Thoracic aorta (tissue), 2 donors: ENCODE measurements at regions not wholly inside any gene's neighbourhood (a gene's known extent, or its start where the extent isn't known, plus 50 kb on each side); places are given as distances from the start of the nearest gene placed in this dataset.

ENCODE experiments used
- ATAC-seq: fragments of 150-250 bp; one replicate; pipeline ENCODE4 v1.8.0; 2017; ENCODE audit warnings: low read depth; ENCODE audit not compliant: insufficient number of reproducible peaks, low FRiP score
- DNase-seq: peaks from one replicate; pipeline ENCODE4 v3.0.0-alpha.2; 2020; ENCODE audit warnings: low spot score
- H3K27ac ChIP-seq, 2 donors: fragments of 200-600 bp; sonication (generic); 1 replicate in 1 of 2; 2 replicates in 1 of 2; pipeline ENCODE4 v1.5.1; 2016; ENCODE audit warnings: mild to moderate bottlenecking in 2 of 2, moderate library complexity in 2 of 2
- H3K27me3 ChIP-seq: fragments of 200-600 bp; sonication (generic); replicated peaks from 2 replicates; pipeline ENCODE4 v1.6.0; 2016; ENCODE audit warnings: mild to moderate bottlenecking; ENCODE audit not compliant: insufficient read depth
- H3K36me3 ChIP-seq: fragments of 200-600 bp; sonication (generic); one replicate; pipeline ENCODE4 v1.5.1; 2016
- H3K4me1 ChIP-seq, 2 donors: fragments of 200-600 bp; sonication (generic); 1 replicate in 1 of 2; 2 replicates in 1 of 2; pipeline versions ENCODE4 v1.5.1 to v1.6.0; 2016; ENCODE audit warnings: low read depth in 2 of 2, mild to moderate bottlenecking in 1 of 2; ENCODE audit not compliant: control insufficient read depth in 1 of 2
- H3K4me3 ChIP-seq: fragments of 200-600 bp; sonication (generic); 2 replicates; pipeline ENCODE4 v1.5.1; 2016; ENCODE audit warnings: mild to moderate bottlenecking
- H3K9me3 ChIP-seq: fragments of 200-600 bp; sonication (generic); 2 replicates; pipeline ENCODE4 v1.5.1; 2016
- TF ChIP-seq, protein P1 (sequence below): fragments of 200-600 bp; sonication (generic); IDR thresholded peaks from one replicate; pipeline ENCODE4 v1.5.1; 2019; ENCODE audit warnings: antibody characterized with exemption

DNA sequence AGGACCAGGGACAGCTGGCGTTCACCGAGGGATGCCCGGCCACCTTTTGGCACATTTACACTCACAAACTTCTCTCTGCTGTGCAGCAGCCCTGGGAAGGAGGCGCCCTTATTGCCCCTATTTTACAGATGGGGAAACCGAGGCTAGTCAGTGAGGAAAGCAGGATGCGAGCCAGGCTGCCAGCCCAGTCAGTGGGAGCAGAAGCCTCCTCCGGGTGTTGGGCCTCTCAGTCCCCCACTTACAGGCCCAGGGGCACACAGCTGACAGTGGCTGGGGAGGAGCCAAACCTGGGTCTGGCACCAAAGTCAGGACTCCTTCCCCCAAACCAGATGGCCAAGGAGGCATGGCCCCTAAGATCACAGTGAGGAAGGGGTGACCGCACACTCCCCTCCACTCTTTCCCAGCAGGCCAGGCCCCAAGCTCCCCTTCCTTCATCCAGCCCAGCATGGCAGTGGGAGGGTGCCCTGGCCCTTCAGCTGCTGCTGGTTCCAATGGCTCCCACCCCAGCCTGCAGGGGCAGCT lies 121.4 kb upstream of the ANO1 start:
- H3K36me3 ChIP-seq = no peaks in the 10 kb centered on the region
- peaks cover 3% of the 10 kb centered on the region for H3K9me3 ChIP-seq
- ATAC-seq (no peak), DNase-seq (no peak)
- H3K4me3 ChIP-seq = no peak overlapping the region
- no peak overlapping the region for H3K27ac ChIP-seq
- no peaks in the 10 kb centered on the region for H3K27me3 ChIP-seq
- peaks cover 5 to 9% of the 10 kb centered on the region in 2 donors for H3K4me1 ChIP-seq
- TF ChIP-seq, protein P1, sequence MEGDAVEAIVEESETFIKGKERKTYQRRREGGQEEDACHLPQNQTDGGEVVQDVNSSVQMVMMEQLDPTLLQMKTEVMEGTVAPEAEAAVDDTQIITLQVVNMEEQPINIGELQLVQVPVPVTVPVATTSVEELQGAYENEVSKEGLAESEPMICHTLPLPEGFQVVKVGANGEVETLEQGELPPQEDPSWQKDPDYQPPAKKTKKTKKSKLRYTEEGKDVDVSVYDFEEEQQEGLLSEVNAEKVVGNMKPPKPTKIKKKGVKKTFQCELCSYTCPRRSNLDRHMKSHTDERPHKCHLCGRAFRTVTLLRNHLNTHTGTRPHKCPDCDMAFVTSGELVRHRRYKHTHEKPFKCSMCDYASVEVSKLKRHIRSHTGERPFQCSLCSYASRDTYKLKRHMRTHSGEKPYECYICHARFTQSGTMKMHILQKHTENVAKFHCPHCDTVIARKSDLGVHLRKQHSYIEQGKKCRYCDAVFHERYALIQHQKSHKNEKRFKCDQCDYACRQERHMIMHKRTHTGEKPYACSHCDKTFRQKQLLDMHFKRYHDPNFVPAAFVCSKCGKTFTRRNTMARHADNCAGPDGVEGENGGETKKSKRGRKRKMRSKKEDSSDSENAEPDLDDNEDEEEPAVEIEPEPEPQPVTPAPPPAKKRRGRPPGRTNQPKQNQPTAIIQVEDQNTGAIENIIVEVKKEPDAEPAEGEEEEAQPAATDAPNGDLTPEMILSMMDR = no peak

- TF ChIP-seq, protein P1 = no peak
- H3K4me3 ChIP-seq = no peak overlapping the region
- H3K9me3 ChIP-seq = peaks cover 3% of the 10 kb centered on the region
- no peaks in the 10 kb centered on the region for H3K36me3 ChIP-seq
- no peak for ATAC-seq
- DNase-seq = no peak
- H3K4me1 ChIP-seq = peaks cover 5 to 9% of the 10 kb centered on the region in 2 donors
- H3K27me3 ChIP-seq = no peaks in the 10 kb centered on the region
- H3K27ac ChIP-seq = no peak overlapping the region
Measured at GRCh38 chr11:69957849-69958248, 120.3 kb upstream of the ANO1 start.

DNA sequence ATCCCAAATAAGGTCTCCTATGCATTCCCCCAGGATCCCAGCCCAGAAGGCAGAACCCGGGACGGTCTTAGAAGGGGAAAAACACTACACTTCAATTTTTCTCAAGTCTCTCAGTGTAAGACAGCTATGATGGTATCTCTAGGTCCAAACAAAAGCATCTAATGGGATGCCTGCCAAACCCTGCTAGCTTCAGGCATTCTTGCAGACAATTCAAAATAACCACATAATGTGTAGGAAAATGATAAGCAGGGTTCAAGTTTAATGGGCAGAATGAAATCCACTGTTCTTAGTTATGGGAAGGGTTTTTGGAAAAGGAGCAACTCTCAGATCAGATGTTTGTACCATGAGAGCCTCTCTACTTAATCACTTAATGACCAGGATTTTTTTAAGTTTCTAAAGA lies 119.8 kb upstream of the ANO1 start:
- Histone ChIP-seq H3K27ac (no peak overlapping the region), H3K27me3 (no peaks in the 10 kb centered on the region), H3K36me3 (no peaks in the 10 kb centered on the region), H3K4me1 (peaks cover 5 to 9% of the 10 kb centered on the region in 2 donors), H3K9me3 (peaks cover 3% of the 10 kb centered on the region), H3K4me3 (no peak overlapping the region)
- DNase-seq (no peak), ATAC-seq (no peak)
- TF ChIP-seq, protein P1 = no peak

GRCh38 chr11:69959461-69959860 lies 118.7 kb upstream of the ANO1 start:
- ATAC-seq (no peak), DNase-seq (no peak)
- Histone ChIP-seq H3K36me3 (no peaks in the 10 kb centered on the region), H3K4me3 (no peak overlapping the region), H3K27me3 (no peaks in the 10 kb centered on the region), H3K27ac (no peak overlapping the region), H3K4me1 (peaks cover 5 to 15% of the 10 kb centered on the region in 2 donors), H3K9me3 (peaks cover 3% of the 10 kb centered on the region)
- TF ChIP-seq, protein P1 = no peak

DNA sequence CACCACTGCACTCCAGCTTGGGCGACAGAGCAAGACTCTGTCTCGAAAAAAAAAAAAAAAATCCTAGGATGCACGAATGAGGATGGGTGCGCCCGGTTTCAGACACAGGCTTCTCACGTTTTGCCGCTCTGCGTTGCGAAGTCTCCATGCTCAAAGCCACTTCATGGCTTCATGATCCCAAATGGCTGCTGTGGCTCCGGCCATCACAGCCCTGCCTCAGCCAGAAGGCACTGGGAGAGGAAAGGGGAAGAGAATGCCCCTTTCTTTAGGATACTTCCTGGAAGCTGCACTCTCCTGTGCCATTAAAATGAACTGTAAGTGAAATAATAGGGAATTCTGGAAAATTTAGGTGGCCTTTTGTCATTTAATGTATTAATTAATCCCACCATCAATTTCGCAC lies 116.4 kb upstream of the ANO1 start:
- Histone ChIP-seq H3K4me1 (peaks cover 0 to 7% of the 10 kb centered on the region in 2 donors), H3K4me3 (no peak overlapping the region), H3K27ac (no peak overlapping the region), H3K36me3 (no peaks in the 10 kb centered on the region), H3K9me3 (peaks cover 3% of the 10 kb centered on the region), H3K27me3 (no peaks in the 10 kb centered on the region)
- ATAC-seq = no peak
- no peak for DNase-seq
- TF ChIP-seq, protein P1 = no peak
